ENCODE measurements at regions not wholly inside any gene's neighbourhood (a gene's known extent, or its start where the extent isn't known, plus 50 kb on each side); places are given as distances from the start of the nearest gene placed in this dataset.
A peak's percentile ranks its signal among the peaks of the same experiment; 100 is the strongest.

DNA sequence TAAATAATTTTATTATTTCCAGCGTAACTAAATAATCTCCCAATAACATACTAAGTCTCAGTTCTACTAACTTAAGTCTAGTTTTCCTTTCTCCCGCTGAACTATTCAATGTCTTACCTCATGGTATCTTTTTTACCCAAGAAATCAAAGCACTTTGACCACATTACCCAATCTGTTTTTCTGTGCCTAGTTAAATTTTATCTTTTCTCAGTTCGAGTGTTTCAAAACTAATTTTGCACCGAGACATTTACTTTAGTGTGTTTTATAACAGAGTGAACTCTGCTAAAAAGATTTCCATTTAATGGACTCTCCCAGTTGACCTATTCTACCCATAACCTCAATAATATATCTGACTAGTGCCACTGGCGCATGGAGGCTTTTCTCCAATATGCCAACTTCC, 67.6 kb upstream of the IRF2 start:
- Histone ChIP-seq H3K36me3 (ENCODE audit: control insufficient read depth, insufficient read depth, low read length) (no peaks in the 10 kb centered on the region), H3K9me3 (ENCODE audit: control insufficient read depth, insufficient read depth, low read length) (no peaks in the 10 kb centered on the region), H3K27me3 (ENCODE audit: control insufficient read depth, insufficient read depth, low read length) (no peaks in the 10 kb centered on the region), H3K4me1 (ENCODE audit: control insufficient read depth, insufficient read depth, low read length) (no peaks in the 10 kb centered on the region), H3K27ac (ENCODE audit: low read length) (no peak overlapping the region), H3K4me3 (ENCODE audit: low read length) (no peak overlapping the region)
- DNase-seq (ENCODE audit: low read depth, low spot score) = no peak
- 100% methylated on average over 1 of the region's 5 CpGs for WGBS (ENCODE audit: insufficient coverage, insufficient read length)

DNA sequence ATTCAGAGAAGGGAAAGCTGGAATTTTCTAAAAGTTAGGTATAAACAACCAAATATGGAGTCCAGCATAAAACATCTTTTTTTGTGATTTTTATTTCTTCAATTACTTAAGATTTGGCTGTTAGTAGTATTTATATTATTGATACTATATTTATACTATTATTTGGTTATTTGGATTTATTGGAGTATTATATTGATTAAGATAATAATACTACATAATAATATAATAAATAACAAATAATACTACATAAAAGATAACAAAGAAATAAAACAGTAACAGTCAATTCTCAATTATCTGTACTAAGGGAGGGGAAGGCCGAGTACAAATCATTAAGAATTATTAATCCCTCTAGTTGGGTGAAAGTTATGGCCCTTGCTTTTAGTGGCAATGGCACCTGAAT, 66.0 kb upstream of the IRF2 start:
- H3K9me3 ChIP-seq (ENCODE audit: control insufficient read depth, insufficient read depth, low read length) = no peaks in the 10 kb centered on the region
- no CpG with 5 or more reads among the region's 1 CpG for WGBS (ENCODE audit: insufficient coverage, insufficient read length)
- H3K27ac ChIP-seq (ENCODE audit: low read length) = no peak overlapping the region
- H3K4me1 ChIP-seq (ENCODE audit: control insufficient read depth, insufficient read depth, low read length) = no peaks in the 10 kb centered on the region
- DNase-seq (ENCODE audit: low read depth, low spot score) = no peak
- H3K4me3 ChIP-seq (ENCODE audit: low read length) = no peak overlapping the region
- no peaks in the 10 kb centered on the region for H3K27me3 ChIP-seq (ENCODE audit: control insufficient read depth, insufficient read depth, low read length)
- H3K36me3 ChIP-seq (ENCODE audit: control insufficient read depth, insufficient read depth, low read length) = no peaks in the 10 kb centered on the region

DNA sequence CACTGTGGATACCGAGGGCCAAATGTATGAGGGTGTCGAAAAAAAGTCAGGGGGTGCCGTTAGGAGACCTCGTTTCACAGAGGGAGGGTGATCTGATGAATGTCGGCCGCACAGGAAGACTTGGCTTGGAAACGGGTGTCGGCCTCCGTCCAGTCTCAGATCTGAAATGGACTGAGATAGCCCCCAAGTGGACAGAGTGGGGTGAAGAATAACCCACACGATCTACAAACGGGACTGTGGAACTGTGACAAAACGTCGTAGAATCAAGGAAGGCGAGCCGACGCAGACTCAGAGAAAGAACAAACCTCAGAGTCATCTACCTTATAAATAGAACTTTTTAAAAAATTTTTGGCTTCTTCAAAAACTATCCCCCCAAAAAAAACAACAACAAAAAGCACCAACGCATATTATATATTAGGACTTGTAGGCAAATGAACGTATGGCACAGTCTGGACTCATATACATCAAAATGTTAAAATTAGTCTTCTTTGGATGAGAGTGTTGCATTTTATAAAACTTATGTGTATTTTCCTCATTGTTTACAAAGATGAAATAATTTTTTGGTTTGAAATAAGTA, 63.8 kb upstream of the IRF2 start:
- Histone ChIP-seq H3K27ac (ENCODE audit: low read length) (no peak overlapping the region), H3K9me3 (ENCODE audit: control insufficient read depth, insufficient read depth, low read length) (no peaks in the 10 kb centered on the region), H3K4me1 (ENCODE audit: control insufficient read depth, insufficient read depth, low read length) (no peaks in the 10 kb centered on the region), H3K36me3 (ENCODE audit: control insufficient read depth, insufficient read depth, low read length) (no peaks in the 10 kb centered on the region), H3K4me3 (ENCODE audit: low read length) (no peak overlapping the region), H3K27me3 (ENCODE audit: control insufficient read depth, insufficient read depth, low read length) (no peaks in the 10 kb centered on the region)
- no peak for DNase-seq (ENCODE audit: low read depth, low spot score)
- 100% methylated on average over 1 of the region's 18 CpGs for WGBS (ENCODE audit: insufficient coverage, insufficient read length)

DNA sequence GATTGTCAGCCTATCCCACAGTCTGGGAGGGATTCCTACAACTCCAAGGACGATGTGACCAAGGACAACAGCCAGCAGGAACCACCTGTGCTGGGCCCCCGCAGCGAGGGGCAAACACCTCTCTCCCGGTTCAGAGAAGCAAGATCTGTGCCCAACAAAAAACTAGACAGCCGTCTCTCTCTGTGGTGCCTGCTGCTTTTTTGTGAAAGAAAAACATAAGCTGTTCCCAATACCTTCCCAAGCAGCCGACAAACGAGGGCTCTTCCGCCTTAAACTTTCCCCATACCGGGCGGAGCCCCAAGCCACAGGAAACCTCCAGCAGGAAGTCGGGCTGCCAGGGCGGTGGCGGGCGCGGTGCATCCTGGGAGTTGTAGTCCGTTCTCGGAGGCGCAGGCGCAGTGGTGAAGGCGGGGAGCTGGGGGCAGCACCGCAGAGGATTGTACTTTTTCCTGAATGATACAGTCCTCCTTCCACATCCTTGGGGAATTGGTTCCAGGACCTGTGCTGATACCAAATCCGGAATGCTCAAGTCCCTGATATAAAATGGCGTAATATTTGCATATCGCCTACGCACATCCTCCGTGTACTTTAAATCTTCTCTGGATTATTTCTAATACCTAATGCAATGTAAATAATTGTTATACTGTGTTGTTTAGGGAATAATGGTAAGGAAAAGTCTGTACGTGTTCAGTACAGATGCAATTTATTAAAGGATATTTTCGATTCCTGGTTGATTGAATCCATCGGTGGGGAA, 63.1 kb upstream of the IRF2 start:
- peak overlapping the region; percentile 94 for H3K4me3 ChIP-seq (ENCODE audit: low read length)
- H3K27ac ChIP-seq (ENCODE audit: low read length) = no peak overlapping the region
- H3K27me3 ChIP-seq (ENCODE audit: control insufficient read depth, insufficient read depth, low read length) = no peaks in the 10 kb centered on the region
- no CpG with 5 or more reads among the region's 29 CpGs for WGBS (ENCODE audit: insufficient coverage, insufficient read length)
- no peaks in the 10 kb centered on the region for H3K36me3 ChIP-seq (ENCODE audit: control insufficient read depth, insufficient read depth, low read length)
- no peaks in the 10 kb centered on the region for H3K4me1 ChIP-seq (ENCODE audit: control insufficient read depth, insufficient read depth, low read length)
- no peaks in the 10 kb centered on the region for H3K9me3 ChIP-seq (ENCODE audit: control insufficient read depth, insufficient read depth, low read length)
- peak; percentile 64 for DNase-seq (ENCODE audit: low read depth, low spot score)

DNA sequence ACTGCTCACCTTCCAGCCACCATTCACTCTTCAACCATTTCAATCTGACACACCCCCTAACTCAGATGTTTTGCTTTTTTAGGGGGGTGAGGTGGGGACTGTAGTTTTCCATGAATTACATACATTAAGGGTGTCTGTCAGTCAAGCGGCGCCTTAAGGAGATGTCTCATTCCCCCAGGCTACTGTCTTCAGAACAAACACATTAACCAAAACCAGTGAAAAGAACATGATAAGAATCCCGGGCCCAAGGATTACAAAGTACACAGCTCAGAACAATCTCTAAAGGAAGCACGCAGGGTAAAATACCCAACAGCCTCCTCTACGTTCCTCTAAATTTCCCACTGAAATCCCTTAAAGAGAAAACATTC, 62.5 kb upstream of the IRF2 start:
- no peaks in the 10 kb centered on the region for H3K4me1 ChIP-seq (ENCODE audit: control insufficient read depth, insufficient read depth, low read length)
- no CpG with 5 or more reads among the region's 5 CpGs for WGBS (ENCODE audit: insufficient coverage, insufficient read length)
- H3K27ac ChIP-seq (ENCODE audit: low read length) = no peak overlapping the region
- H3K4me3 ChIP-seq (ENCODE audit: low read length) = peak overlapping the region; percentile 94
- no peaks in the 10 kb centered on the region for H3K9me3 ChIP-seq (ENCODE audit: control insufficient read depth, insufficient read depth, low read length)
- no peaks in the 10 kb centered on the region for H3K36me3 ChIP-seq (ENCODE audit: control insufficient read depth, insufficient read depth, low read length)
- no peaks in the 10 kb centered on the region for H3K27me3 ChIP-seq (ENCODE audit: control insufficient read depth, insufficient read depth, low read length)
- DNase-seq (ENCODE audit: low read depth, low spot score) = no peak

DNA sequence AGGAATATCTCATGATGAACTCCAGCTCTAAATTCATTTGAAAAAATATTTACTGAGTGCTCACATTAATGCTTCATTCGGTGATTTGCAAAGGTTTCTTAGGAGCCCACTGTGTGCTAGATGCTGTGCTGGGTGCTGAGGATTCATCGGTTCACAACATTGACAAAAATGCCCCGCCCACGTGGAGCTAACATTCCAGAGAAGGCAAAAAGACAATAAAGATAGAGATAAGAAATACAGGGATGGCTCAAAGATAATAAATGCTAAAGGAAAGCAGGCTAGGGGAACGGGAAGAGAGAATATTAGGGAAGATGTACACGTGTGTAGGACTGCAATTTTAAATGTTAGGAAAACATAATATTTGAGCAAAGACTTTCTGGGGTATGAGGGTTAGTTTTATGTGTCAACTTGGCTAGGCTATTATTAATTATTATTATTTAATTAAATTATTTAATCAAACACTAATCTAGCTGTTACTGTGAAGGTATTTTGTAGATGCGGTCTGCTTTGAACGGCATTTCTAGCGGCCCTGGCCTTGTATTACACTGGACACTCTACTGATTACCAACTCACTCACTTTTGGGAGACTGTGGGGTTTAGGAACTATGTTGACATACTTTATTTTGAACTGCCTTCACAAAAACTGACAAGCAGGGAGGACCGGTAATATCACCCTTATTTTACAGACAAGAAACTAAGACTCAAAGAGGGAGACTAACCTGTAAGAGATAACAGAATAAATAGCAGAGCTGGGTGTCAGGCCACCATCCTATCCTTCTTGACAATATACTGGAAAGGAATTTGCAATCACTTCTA, 61.9 kb upstream of the IRF2 start:
- H3K9me3 ChIP-seq (ENCODE audit: control insufficient read depth, insufficient read depth, low read length) = no peaks in the 10 kb centered on the region
- no peak for DNase-seq (ENCODE audit: low read depth, low spot score)
- no peaks in the 10 kb centered on the region for H3K27me3 ChIP-seq (ENCODE audit: control insufficient read depth, insufficient read depth, low read length)
- no peaks in the 10 kb centered on the region for H3K4me1 ChIP-seq (ENCODE audit: control insufficient read depth, insufficient read depth, low read length)
- H3K4me3 ChIP-seq (ENCODE audit: low read length) = no peak overlapping the region
- H3K27ac ChIP-seq (ENCODE audit: low read length) = no peak overlapping the region
- WGBS (ENCODE audit: insufficient coverage, insufficient read length) = no CpG with 5 or more reads among the region's 10 CpGs
- H3K36me3 ChIP-seq (ENCODE audit: control insufficient read depth, insufficient read depth, low read length) = no peaks in the 10 kb centered on the region

DNA sequence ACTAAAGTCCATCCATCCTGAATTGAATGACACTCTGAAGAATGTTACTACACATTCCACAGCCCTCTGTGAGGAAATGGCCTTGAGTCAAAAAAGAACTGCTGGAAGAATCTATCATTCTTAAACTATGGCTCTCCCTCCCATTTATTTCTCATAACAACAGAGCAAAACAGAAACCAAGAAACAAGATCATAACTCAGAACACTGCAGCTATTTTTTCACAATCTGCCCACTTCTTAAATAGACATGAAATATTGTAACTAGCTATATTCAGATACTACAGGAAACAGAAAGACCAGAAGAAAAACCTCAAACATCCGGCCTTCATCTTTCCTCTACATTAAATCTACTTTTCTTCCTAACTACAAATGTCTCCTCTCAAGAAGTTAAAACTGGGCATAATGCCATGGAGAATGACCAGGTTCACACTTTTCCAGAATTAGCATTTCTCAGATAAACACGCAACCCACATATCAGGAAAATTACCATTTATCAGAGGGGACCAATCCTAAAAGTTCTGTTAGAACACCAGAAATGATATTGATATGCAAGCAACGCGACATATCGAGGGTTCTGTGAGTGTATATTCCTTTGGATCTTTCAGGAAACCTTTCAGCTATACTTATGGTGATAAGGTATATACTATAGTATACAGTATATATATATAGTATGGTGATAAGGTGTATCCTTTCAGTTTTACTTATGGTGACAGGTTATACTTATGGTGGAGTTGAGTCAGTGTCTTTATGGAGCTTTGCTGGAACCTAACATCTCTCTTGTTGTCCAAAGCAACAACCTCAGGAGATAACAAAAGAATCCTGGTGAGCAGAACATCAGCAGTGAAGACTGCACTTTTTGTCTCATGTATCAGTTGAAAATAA, 60.4 kb upstream of the IRF2 start:
- no peaks in the 10 kb centered on the region for H3K36me3 ChIP-seq (ENCODE audit: control insufficient read depth, insufficient read depth, low read length)
- DNase-seq (ENCODE audit: low read depth, low spot score) = no peak
- WGBS (ENCODE audit: insufficient coverage, insufficient read length) = 100% methylated on average over 1 of the region's 5 CpGs
- H3K4me3 ChIP-seq (ENCODE audit: low read length) = no peak overlapping the region
- no peaks in the 10 kb centered on the region for H3K9me3 ChIP-seq (ENCODE audit: control insufficient read depth, insufficient read depth, low read length)
- no peaks in the 10 kb centered on the region for H3K4me1 ChIP-seq (ENCODE audit: control insufficient read depth, insufficient read depth, low read length)
- H3K27me3 ChIP-seq (ENCODE audit: control insufficient read depth, insufficient read depth, low read length) = no peaks in the 10 kb centered on the region
- no peak overlapping the region for H3K27ac ChIP-seq (ENCODE audit: low read length)

DNA sequence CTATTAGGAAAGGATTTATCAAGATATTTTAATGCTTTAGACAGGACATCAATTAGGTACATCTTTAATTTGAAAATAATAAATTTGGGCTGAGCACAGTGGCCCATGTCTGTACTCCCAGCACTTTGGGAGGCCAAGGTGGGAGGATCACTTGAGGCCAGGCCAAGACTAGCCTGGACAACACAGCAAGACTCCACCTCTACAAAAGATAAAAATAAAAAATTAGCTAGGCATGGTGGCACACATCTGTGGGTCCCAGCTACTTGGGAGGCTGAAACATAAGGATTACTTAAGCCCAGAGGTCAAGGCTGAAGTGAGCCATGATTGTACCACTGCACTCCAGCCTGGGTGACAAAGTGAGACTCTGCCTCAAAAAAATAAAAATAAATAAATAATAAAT, 59.6 kb upstream of the IRF2 start:
- Histone ChIP-seq H3K36me3 (ENCODE audit: control insufficient read depth, insufficient read depth, low read length) (no peaks in the 10 kb centered on the region), H3K27me3 (ENCODE audit: control insufficient read depth, insufficient read depth, low read length) (no peaks in the 10 kb centered on the region), H3K27ac (ENCODE audit: low read length) (no peak overlapping the region), H3K4me1 (ENCODE audit: control insufficient read depth, insufficient read depth, low read length) (no peaks in the 10 kb centered on the region), H3K4me3 (ENCODE audit: low read length) (no peak overlapping the region), H3K9me3 (ENCODE audit: control insufficient read depth, insufficient read depth, low read length) (no peaks in the 10 kb centered on the region)
- DNase-seq (ENCODE audit: low read depth, low spot score) = no peak

DNA sequence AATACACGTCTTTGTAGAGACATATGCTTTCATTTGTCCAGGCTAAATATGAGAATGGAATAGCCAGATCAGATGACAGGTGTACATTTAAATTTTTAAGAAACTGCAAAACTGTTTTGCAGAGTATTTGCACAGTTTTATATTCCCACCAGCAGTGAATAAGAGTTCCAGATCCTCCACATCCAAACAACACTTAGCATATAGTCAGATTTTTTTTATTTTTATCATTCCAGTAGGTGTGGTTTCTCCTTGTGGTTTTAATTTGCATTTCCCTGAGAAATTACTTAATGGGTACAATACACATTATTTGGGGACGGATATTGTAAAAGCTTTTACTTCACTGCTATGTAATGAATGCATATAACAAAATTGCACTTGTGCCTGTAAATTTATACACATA, 56.7 kb upstream of the IRF2 start:
- Histone ChIP-seq H3K27ac (ENCODE audit: low read length) (no peak overlapping the region), H3K36me3 (ENCODE audit: control insufficient read depth, insufficient read depth, low read length) (0 out of 2 replicates have a peak, but pooled peaks cover 3% of the 10 kb centered on the region), H3K4me1 (ENCODE audit: control insufficient read depth, insufficient read depth, low read length) (peaks cover 2% of the 10 kb centered on the region; the same call in 1 of the 2 replicates), H3K4me3 (ENCODE audit: low read length) (no peak overlapping the region), H3K9me3 (ENCODE audit: control insufficient read depth, insufficient read depth, low read length) (no peaks in the 10 kb centered on the region), H3K27me3 (ENCODE audit: control insufficient read depth, insufficient read depth, low read length) (no peaks in the 10 kb centered on the region)
- no peak for DNase-seq (ENCODE audit: low read depth, low spot score)
- WGBS (ENCODE audit: insufficient coverage, insufficient read length) = no CpG with 5 or more reads among the region's 2 CpGs

DNA sequence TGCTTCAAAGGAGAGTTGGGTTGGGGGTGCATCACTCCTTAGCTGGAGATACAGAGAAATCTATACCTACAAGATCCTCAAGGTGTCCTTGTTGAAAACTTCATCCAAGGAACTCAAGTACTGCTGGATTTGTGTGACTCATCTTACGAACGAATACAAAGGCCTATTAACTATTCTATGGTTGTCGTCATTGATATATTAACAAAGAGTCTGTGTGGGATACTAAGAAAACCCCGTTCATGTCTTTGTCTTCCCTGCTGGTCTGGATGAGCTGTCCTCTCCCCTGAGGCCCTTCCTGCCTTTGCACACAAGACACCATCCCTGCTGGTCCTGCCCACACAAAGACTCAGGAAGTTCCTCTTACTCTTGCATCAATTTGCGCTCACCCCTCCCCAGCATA, 54.9 kb upstream of the IRF2 start:
- no peak for DNase-seq (ENCODE audit: low read depth, low spot score)
- 0 out of 2 replicates have a peak, but pooled peaks cover 3% of the 10 kb centered on the region for H3K36me3 ChIP-seq (ENCODE audit: control insufficient read depth, insufficient read depth, low read length)
- no CpG with 5 or more reads among the region's 5 CpGs for WGBS (ENCODE audit: insufficient coverage, insufficient read length)
- no peak overlapping the region for H3K27ac ChIP-seq (ENCODE audit: low read length)
- H3K27me3 ChIP-seq (ENCODE audit: control insufficient read depth, insufficient read depth, low read length) = no peaks in the 10 kb centered on the region
- no peak overlapping the region for H3K4me3 ChIP-seq (ENCODE audit: low read length)
- H3K4me1 ChIP-seq (ENCODE audit: control insufficient read depth, insufficient read depth, low read length) = peaks cover 2% of the 10 kb centered on the region; the same call in 1 of the 2 replicates
- H3K9me3 ChIP-seq (ENCODE audit: control insufficient read depth, insufficient read depth, low read length) = no peaks in the 10 kb centered on the region

Data from iPS DF 6.9 (cell line).